Activated naive CD4-positive, alpha-beta T cell treated with anti-CD3 and anti-CD28 coated beads, Interleukin-2, amount 50 U/mL, for 72 hours (primary cell): ENCODE measurements at regions not wholly inside any gene's neighbourhood (a gene's known extent, or its start where the extent isn't known, plus 50 kb on each side); places are given as distances from the start of the nearest gene placed in this dataset.

Experiments used
- ATAC-seq, 2 donors: fragments of 150-1000 bp; cut with Tn5 transposase; 2 replicates each; pipeline ENCODE4 v1.10.0; 2021; ENCODE audit warnings: mild to moderate bottlenecking in 2 of 2, moderate library complexity in 2 of 2
- DNase-seq, 2 donors: peaks; one replicate each; pipeline ENCODE4 v3.0.0; 2021 to 2022; ENCODE audit warnings: low spot score in 2 of 2
- H3K27ac Mint-ChIP-seq, 2 donors: one replicate each; pipeline ENCODE4 v1.8.0; 2022; ENCODE audit warnings: mild to moderate bottlenecking in 2 of 2, mixed read lengths in 2 of 2
- H3K36me3 Mint-ChIP-seq, 2 donors: one replicate each; pipeline ENCODE4 v1.8.0; 2022; ENCODE audit warnings: mixed read lengths in 2 of 2
- H3K9me3 Mint-ChIP-seq, 2 donors: one replicate each; pipeline ENCODE4 v1.8.0; 2022; ENCODE audit warnings: mixed read lengths in 2 of 2

DNA sequence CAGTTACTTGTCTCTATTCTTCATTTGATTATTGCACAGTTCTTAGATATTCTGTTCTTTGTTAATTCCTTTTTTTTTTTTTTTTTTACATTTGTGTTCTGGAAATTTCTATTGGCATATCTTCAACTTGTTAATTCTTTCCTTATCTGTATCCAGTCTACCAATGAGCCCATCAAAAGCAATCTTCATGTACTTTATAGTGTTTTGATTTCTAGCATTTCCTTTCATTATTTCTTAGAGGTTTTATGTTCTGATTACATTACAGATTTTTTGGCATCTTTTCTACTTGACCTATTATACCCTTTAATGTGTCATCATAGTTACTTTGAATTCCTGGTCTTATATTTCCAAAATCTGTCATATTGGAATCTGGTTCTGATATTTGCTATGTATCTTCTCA is 2194.8 kb downstream of the PCDH9 start:
- H3K9me3 Mint-ChIP-seq, result peaks cover 5 to 31% of the 10 kb centered on the region in 2 donors
- H3K27ac Mint-ChIP-seq, result no peak overlapping the region
- no peaks in the 10 kb centered on the region for H3K36me3 Mint-ChIP-seq
- no peak for DNase-seq
- no peak for ATAC-seq

DNA sequence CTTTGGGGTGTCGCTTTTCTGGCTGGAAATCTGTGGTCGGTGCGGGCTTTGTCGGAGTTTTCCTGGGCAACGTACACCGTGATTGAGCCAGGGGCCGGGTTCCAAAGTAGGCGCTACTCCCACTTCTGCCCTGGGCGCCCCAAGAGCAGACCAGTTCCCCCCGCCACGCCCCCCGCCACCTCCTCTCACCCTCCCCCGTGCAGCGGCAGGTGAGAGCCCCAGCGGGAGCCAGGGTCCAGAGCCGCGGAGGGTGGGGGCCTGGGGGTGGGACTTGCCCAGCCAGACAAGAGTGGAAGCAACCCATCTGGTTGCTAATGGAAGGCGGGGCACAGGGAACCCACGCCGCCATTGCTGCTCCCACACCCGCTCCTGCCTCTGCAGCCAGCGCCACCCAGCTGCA is 2195.9 kb downstream of the PCDH9 start:
- DNase-seq (no peak), ATAC-seq (no peak)
- Mint-ChIP-seq H3K9me3 (peaks cover 12 to 37% of the 10 kb centered on the region in 2 donors), H3K27ac (no peak overlapping the region), H3K36me3 (no peaks in the 10 kb centered on the region)

DNA sequence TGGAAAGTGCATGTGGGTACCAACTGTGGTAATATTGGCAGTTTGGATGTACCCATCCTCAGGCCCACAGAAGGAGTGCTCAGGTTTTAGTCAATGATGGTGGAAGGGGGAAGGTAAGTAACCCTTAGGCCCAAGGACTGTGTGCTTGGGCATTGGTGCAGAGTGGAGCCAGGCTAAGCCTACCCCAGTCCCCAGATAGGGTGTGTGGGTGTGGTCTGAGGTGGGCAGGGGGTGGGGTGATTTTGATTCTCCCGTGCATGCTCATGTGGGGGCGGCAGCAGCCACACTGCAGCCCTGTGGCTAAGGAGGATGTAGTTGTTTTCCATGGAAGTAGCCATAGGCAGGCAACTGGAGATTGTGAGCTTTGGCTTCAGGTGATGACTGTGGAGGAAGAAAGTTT is 2197.3 kb downstream of the PCDH9 start:
- Mint-ChIP-seq H3K9me3 (peaks cover 16 to 37% of the 10 kb centered on the region in 2 donors), H3K27ac (no peak overlapping the region), H3K36me3 (no peaks in the 10 kb centered on the region)
- ATAC-seq (no peak), DNase-seq (no peak)

DNA sequence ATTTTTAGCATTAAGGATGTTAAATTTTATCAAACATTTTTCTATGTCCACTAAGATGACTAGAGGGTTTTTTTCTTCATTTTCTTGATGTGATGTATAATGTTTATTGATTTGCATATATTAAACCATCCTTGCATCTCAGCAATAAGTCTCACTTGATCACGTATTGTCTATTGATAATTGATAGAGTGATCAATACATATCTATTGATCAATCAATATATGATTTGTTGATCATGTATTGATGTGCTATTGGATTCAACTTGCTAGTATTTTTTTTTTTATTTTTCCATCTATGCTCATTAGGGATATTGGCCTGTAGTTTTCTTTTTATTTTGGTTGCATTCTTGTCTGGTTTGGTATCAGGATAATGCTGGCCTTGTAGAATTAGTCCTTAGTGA is 2202.0 kb downstream of the PCDH9 start:
- peaks cover 32 to 35% of the 10 kb centered on the region in 2 donors for H3K9me3 Mint-ChIP-seq
- ATAC-seq, result no peak
- no peak for DNase-seq
- H3K27ac Mint-ChIP-seq, result no peak overlapping the region
- peaks cover 0 to 4% of the 10 kb centered on the region in 2 donors for H3K36me3 Mint-ChIP-seq

DNA sequence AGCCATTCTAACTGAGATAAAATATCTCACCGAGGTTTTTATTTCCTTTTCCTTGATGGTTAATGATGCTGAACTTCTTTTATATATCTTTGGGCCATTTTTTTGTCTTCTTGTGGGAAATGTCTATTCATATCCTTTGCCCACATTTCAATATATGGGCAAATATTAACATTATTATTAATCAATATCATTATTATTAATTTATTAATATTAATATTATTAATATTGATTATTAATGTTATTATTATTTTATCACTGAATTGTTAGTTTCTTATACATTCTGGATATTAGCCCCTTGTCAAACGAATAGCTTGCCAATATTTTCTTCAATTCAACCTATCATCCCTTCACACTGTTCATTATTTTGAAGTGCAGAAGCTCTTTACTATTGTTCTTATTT is 2203.6 kb downstream of the PCDH9 start:
- ATAC-seq, result no peak
- H3K27ac Mint-ChIP-seq, result no peak overlapping the region
- H3K9me3 Mint-ChIP-seq, result peaks cover 29 to 43% of the 10 kb centered on the region in 2 donors
- peaks cover 0 to 4% of the 10 kb centered on the region in 2 donors for H3K36me3 Mint-ChIP-seq
- DNase-seq, result no peak

DNA sequence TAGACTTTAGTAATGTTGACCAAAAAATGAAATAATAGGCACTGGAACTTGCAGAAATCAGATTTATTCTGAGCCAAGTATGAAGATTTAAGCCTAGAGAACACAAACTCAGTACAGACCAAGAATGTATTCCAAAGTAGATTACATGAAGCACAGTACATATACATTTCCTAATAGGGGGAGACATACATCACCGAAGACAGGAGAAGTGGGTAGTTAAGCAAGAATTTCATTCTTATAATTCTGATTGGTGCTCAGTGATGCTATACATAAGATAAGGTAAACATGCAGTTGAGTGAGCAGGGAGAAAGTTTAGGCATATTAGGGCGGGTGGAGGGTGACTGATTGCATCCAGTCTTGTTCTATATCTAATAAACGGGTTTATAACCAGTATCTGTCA is 2218.8 kb downstream of the PCDH9 start:
- no peak for ATAC-seq
- Mint-ChIP-seq H3K36me3 (no peaks in the 10 kb centered on the region), H3K9me3 (peaks cover 17 to 21% of the 10 kb centered on the region in 2 donors), H3K27ac (no peak overlapping the region)
- DNase-seq, result no peak

DNA sequence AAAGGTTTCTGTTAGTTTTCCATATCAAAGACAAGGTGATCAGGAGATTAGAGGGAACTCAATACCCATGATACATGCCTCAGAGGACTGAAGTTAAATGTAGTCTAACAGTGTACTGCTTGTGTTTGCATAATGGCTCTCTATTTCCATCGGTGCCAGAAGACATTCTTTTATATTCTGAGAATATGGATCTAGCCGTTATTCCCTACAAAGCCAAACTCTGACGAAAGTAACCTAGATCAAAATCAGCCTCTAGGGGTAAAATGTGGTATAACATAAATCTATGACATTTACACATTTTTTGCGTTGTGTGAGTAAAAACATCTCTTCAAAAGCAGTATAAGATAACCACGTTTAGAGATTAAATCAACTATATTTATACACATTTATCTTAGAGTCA is 2232.7 kb downstream of the PCDH9 start:
- Mint-ChIP-seq H3K36me3 (no peaks in the 10 kb centered on the region), H3K27ac (no peak overlapping the region), H3K9me3 (peaks cover 0 to 10% of the 10 kb centered on the region in 2 donors)
- DNase-seq, result no peak
- ATAC-seq, result no peak

DNA sequence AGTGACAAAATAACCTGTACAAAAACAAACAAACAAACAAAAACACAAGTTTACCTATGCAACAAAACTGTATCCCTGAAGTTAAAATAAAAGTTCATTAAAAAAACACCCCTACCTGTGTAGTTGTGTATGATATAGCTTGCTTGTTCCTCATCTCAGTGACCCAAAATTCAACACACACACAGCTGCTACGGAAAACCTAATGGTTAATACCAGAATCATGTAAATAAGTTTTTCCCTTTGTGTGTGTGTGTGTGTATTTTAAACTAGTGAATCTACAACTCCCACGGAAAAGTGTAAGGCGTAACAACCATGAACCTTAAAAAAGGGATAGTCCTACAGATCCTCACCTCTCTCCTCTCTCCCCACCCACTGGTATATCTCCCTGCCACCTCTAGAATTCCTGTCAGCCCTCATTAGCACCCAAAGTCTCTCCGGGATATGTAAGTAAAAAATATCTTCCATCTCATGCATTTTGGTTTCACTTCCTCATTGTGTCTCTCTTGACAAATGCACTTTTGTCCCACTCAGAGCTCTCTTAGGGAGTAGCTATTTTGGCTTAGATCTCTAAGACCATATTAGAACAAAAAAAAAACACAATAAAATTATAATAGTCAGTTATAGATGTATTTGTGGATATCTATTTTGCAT is 2236.5 kb downstream of the PCDH9 start:
- Mint-ChIP-seq H3K9me3 (peaks cover 0 to 10% of the 10 kb centered on the region in 2 donors), H3K36me3 (no peaks in the 10 kb centered on the region), H3K27ac (no peak overlapping the region)
- ATAC-seq (no peak), DNase-seq (no peak)

DNA sequence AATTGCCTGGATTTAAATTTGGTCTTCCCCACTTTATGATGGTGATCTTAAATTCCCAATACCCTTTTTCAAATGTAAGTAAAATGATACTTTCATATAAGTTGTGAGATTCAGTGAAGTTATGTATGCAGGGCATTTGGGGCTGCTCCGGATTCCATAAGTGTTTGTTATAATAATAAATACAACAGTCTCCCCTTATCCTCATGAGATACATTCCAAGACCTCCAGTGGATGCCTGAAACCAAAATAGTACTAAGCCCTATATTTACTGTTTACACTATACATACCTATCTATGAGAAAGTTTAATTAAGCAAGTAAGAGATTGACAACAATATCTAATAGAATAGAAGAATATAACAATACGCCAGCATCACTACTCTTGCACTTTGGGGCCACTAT is 2237.8 kb downstream of the PCDH9 start:
- H3K9me3 Mint-ChIP-seq, result peaks cover 0 to 10% of the 10 kb centered on the region in 2 donors
- H3K27ac Mint-ChIP-seq, result no peak overlapping the region
- DNase-seq (no peak), ATAC-seq (no peak)
- H3K36me3 Mint-ChIP-seq, result no peaks in the 10 kb centered on the region

DNA sequence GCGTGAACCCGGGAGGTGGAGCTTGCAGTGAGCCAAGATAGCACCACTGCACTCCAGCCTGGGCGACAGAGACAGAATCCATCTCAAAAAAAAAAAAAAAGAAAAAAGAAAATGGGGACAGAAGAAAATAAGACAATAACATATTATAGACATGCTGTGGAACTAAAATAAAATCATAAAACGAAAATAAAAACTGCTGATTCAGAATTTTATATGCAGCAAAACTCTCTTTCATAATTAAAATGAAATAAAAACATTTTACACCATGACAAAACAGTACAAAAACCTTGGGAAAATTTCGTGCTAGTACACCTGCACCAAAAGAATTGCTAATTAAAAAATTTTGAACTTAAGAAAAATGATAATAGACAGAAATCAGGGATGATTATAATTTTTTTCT is 2245.1 kb downstream of the PCDH9 start:
- H3K36me3 Mint-ChIP-seq, result peaks cover 0 to 11% of the 10 kb centered on the region in 2 donors
- H3K9me3 Mint-ChIP-seq, result peaks cover 18 to 21% of the 10 kb centered on the region in 2 donors
- DNase-seq, result no peak
- H3K27ac Mint-ChIP-seq, result no peak overlapping the region
- no peak for ATAC-seq

DNA sequence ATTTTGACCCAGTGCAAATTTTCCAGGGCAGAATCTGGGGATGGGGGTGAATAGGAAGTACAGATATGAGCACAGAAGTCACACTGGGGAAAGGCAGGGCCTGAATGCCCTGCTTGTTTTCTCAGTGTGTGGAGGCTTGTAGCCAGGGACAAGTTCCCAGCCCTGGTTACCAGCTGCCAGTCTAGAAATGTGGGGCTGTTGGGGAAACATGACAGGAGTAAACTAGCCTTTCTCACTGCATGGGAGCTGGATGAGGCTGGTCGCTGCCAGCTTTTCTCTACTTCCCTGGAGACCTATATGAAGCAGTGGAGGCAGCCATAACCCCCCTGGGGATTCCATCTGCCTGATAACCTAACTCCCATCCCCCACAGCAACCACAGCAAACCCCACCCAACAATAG is 2267.7 kb downstream of the PCDH9 start:
- peaks cover 0 to 17% of the 10 kb centered on the region in 2 donors for H3K36me3 Mint-ChIP-seq
- H3K27ac Mint-ChIP-seq, result no peak overlapping the region
- peaks cover 24 to 37% of the 10 kb centered on the region in 2 donors for H3K9me3 Mint-ChIP-seq
- DNase-seq (no peak), ATAC-seq (no peak)

DNA sequence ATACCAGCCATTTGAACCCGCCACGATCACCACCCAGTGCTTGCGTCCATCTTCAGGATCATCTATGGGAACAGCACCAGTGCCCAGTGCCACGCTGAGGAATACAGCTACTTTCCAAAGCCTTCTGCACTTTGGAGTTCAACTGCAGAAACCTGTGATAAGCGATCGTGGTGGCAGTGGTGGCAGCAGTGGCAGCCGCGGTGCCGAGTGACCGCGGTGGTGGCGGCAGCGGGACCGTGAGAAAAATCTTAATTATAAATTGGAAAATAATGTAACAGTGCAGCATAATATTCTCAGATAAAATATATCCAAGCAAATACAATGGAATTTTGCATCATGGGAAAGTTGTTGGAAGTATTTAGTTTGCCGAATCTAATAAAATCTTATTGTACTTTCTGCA is 2270.9 kb downstream of the PCDH9 start:
- DNase-seq (no peak), ATAC-seq (no peak)
- Mint-ChIP-seq H3K27ac (no peak overlapping the region), H3K36me3 (peaks cover 0 to 17% of the 10 kb centered on the region in 2 donors), H3K9me3 (peaks cover 17 to 29% of the 10 kb centered on the region in 2 donors)

DNA sequence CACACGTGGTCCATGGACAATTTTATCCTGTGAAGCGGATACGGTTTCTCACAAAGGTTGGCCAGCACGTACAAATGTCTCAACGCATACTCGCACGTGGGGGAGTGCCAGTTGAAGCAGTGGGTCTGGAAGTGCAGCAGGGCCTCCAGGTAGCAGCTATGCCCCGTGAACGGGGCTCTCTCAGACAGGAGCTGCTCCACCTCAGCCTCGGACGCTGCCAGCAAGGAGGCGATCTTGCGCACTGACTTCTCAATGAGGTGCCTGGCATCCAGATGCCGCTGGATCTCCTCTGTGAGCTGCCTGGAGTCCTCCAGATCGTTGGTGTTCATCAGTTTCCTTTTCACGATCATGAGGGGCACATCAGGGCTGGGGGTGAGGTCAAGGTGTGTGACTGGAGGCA is 2272.0 kb downstream of the PCDH9 start:
- H3K36me3 Mint-ChIP-seq, result peaks cover 0 to 12% of the 10 kb centered on the region in 2 donors
- H3K27ac Mint-ChIP-seq, result no peak overlapping the region
- no peak for DNase-seq
- H3K9me3 Mint-ChIP-seq, result peaks cover 17 to 22% of the 10 kb centered on the region in 2 donors
- no peak for ATAC-seq

DNA sequence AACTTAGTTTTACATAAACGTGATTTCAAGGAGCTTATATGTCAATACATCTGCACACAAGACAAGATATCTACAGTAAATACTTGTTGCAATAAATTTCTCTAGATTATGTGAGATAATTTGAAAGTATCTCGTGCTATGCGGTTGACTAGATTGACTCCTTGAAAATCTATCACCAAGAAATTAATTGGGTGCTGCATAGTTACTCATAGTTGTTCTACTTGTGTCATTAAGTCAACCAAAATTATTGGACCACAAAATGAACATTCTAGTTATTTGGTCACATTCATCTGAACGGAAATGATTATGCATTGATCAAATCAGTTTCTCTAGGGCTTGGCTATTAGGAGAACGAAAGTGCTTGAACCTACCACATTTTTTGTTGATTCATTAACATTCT is 2291.5 kb downstream of the PCDH9 start:
- Mint-ChIP-seq H3K36me3 (no peaks in the 10 kb centered on the region), H3K9me3 (peaks cover 7% of the 10 kb centered on the region in 2 donors), H3K27ac (no peak overlapping the region)
- no peak for ATAC-seq
- DNase-seq, result no peak

DNA sequence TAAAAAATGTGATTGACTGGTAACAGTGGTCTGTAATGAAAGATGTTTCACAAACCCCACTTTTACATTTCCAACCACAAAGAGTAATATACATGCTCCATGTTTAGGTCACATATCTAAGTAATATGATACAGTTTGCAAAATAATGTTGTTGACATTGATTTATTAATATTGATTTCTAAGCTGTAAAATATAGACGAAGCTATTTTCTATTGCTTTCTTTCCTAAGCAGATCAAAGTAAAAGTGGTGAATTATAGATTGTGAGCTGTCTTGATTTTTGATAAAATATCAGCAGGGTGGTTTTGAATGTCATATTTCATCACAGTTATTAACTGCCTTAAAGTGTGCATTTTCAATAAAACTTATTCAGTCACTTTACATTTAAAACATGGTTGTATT is 2292.8 kb downstream of the PCDH9 start:
- H3K9me3 Mint-ChIP-seq, result peaks cover 7% of the 10 kb centered on the region in 2 donors
- ATAC-seq, result no peak
- no peak for DNase-seq
- H3K36me3 Mint-ChIP-seq, result no peaks in the 10 kb centered on the region
- H3K27ac Mint-ChIP-seq, result no peak overlapping the region

DNA sequence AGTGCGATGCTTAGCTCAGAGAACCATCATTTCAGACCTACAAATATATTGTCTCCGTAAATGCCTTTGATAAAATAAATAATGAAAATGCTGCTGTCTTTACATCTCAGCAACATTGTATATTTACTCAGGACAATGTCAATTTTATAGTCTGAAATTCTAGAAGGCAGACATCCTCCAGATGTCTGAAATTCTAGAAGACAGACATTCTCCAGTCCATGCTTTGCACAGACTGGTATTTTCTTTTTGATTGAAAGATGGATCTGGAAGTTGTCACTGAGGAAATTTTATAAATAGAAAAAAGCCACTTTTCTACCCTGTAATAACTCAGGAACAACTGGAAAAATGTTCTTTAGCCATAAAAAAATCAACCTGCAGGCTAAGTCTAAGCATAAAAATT is 2293.3 kb downstream of the PCDH9 start:
- no peak overlapping the region for H3K27ac Mint-ChIP-seq
- DNase-seq, result no peak
- no peak for ATAC-seq
- no peaks in the 10 kb centered on the region for H3K36me3 Mint-ChIP-seq
- H3K9me3 Mint-ChIP-seq, result peaks cover 7% of the 10 kb centered on the region in 2 donors

DNA sequence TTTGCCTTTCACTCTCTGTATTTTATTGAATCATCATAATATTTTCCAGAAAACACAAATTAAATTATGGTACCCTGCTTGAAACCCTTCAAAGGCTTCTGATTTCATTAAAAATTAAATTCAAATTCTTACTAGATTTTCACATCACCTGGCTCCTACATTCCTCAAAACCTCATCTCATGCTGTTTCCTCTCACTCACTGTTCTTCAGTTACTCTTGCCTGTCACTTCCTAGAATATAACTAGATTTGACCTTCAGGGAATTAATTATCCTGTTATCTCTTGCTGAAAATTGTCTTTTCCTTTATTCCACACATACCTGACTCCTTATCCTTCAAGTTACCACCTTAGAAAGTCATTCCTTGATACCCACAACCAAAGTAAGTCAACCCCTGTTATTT is 2294.7 kb downstream of the PCDH9 start:
- ATAC-seq (no peak), DNase-seq (no peak)
- Mint-ChIP-seq H3K27ac (no peak overlapping the region), H3K36me3 (no peaks in the 10 kb centered on the region), H3K9me3 (peaks cover 7% of the 10 kb centered on the region in 2 donors)

DNA sequence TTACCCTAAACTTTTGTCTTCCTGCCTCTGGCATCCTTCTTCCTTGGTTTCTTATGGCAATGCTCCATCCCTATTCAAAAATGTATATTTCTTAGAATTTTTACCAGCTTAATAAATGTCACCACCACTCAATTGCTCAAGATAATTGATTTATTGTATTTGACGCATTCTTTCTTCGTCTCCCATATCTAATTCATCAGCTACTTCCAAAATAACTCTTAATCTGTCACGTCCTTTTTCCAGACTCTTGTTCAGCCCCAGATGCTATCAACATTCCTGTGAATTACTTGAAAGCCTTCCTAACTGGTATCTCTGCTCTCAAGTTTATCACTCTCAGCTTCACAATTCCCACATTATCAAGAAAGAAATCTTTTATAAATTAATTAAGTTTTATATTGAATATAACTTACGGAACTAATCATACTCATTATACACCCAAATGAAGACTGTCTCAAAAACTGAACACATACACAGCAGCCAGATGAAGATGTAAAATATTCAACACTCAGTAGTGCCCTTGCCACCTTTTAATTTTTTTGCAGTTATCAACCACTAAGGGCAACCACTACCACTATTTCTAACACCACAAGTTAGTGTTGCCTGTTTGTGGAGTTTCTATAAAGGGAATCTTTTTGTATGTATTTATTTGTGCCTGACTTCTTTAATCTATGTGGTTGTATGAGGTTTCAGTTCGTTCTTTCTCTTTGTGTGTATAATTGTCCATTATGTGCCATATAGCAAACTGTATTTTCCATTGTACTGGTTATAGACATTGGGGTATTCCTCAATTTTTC is 2295.4 kb downstream of the PCDH9 start:
- Mint-ChIP-seq H3K27ac (no peak overlapping the region), H3K9me3 (peaks cover 7% of the 10 kb centered on the region in 2 donors), H3K36me3 (no peaks in the 10 kb centered on the region)
- no peak for DNase-seq
- ATAC-seq, result no peak
